ENCODE measurements at regions not wholly inside any gene's neighbourhood (a gene's known extent, or its start where the extent isn't known, plus 50 kb on each side); places are given as distances from the start of the nearest gene placed in this dataset.

DNA sequence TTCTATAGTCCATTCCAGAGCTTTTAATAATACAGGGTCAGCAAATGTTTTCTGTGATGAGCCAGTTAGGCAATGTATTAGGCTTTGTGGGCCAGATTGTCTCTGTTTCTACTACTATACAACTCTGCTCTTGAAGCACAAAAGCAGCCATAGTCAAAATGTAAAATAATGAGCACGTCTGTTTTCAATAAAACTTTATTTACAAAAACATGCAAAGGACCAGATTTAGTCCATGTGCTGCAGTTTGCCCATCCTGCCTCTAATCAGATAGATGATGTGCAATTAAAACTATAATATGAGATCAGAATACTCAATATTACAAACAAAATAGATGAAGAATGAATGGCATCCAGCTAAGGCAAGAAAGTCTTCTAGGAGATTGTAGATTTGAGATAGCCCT lies 127.8 kb upstream of the FRMPD4 start:
- ATAC-seq (ENCODE audit: low read depth) (no peak), DNase-seq (no peak)
- Histone ChIP-seq H3K9ac (ENCODE audit: low read depth, low read length) (no peak overlapping the region), H2BK5ac (ENCODE audit: low read depth, low read length, poor library complexity, severe bottlenecking) (peak overlapping the region; percentile 67), H3K14ac (replicated peaks; ENCODE audit: low read depth, low read length) (peak overlapping the region; percentile 35; the same call in 1 of the 2 replicates), H2AFZ (replicated peaks; ENCODE audit: low read length, poor library complexity) (no peak overlapping the region), H3K4ac (ENCODE audit: low read depth, low read length) (no peak overlapping the region), H2BK20ac (ENCODE audit: low read depth, low read length) (peak overlapping the region; percentile 39; the same call in 1 of the 2 replicates), H3K9me3 (ENCODE audit: control insufficient read depth, insufficient read depth, low read length) (0 out of 2 replicates have a peak, but pooled peaks cover 2% of the 10 kb centered on the region), H4K8ac (ENCODE audit: low read depth in 2 of 2, low read length in 2 of 2) (no peak overlapping the region), H3K79me1 (ENCODE audit: low read depth in 1 of 2, low read length in 2 of 2) (no peaks in the 10 kb centered on the region), H3K27me3 (ENCODE audit: control insufficient read depth, insufficient read depth, low read length) (no peaks in the 10 kb centered on the region), H2BK15ac (ENCODE audit: low read depth, low read length) (no peak overlapping the region), H4K20me1 (ENCODE audit: insufficient read depth, low read length) (no peaks in the 10 kb centered on the region), H3K27ac (ENCODE audit: insufficient read depth, low read length) (no peak overlapping the region), H3K36me3 (ENCODE audit: control insufficient read depth, insufficient read depth, low read length) (no peaks in the 10 kb centered on the region), H3K9me1 (ENCODE audit: insufficient read depth, low read length) (no peaks in the 10 kb centered on the region), H4K5ac (ENCODE audit: low read depth, low read length) (no peak overlapping the region), H3K18ac (ENCODE audit: low read depth, low read length) (peak overlapping the region; percentile 30; the same call in 1 of the 2 replicates), H2AK5ac (ENCODE audit: low read depth, low read length) (no peak overlapping the region), H3K4me3 (ENCODE audit: insufficient read depth, low read depth, low read length) (no peak overlapping the region), H4K91ac (ENCODE audit: insufficient read depth, low read depth, low read length) (no peak overlapping the region), H3K4me2 (ENCODE audit: low read depth, low read length) (no peak overlapping the region), H3K4me1 (ENCODE audit: control insufficient read depth, insufficient read depth, low read length) (peaks cover 2% of the 10 kb centered on the region; the same call in 1 of the 2 replicates), H2AK9ac (replicated peaks; ENCODE audit: low read depth, low read length, poor library complexity) (no peak overlapping the region), H3K23ac (ENCODE audit: low read depth, low read length) (no peak overlapping the region), H3K56ac (ENCODE audit: extremely low read depth, insufficient read depth, low read length) (no peak overlapping the region), H2BK120ac (ENCODE audit: low read depth, low read length) (0 out of 2 replicates have a peak overlapping the region, but pooled peaks have one; percentile 35)
- POLR2A ChIA-PET (ENCODE audit: unreplicated experiment) = no interaction called here
- WGBS, 2 experiments (ENCODE audit: extremely low coverage in 2 of 2, insufficient read length in 1 of 2) = no CpG with 5 or more reads among the region's 1 CpG
- in situ Hi-C loops (cut with MboI; ENCODE audit: low sequenced_read_pairs) = no loop called here
- TF ChIP-seq NFE2L2 (IDR thresholded peaks at IDR 0.05; ENCODE audit: low read depth, low read length) = no peak
- TF ChIP-seq MAZ (IDR thresholded peaks at IDR 0.05; ENCODE audit: borderline replicate concordance, low read depth, low read length) = no peak
- TF ChIP-seq MXI1 (IDR thresholded peaks at IDR 0.05; ENCODE audit: borderline replicate concordance, low read depth, low read length) = no peak
- TF ChIP-seq, protein P1, sequence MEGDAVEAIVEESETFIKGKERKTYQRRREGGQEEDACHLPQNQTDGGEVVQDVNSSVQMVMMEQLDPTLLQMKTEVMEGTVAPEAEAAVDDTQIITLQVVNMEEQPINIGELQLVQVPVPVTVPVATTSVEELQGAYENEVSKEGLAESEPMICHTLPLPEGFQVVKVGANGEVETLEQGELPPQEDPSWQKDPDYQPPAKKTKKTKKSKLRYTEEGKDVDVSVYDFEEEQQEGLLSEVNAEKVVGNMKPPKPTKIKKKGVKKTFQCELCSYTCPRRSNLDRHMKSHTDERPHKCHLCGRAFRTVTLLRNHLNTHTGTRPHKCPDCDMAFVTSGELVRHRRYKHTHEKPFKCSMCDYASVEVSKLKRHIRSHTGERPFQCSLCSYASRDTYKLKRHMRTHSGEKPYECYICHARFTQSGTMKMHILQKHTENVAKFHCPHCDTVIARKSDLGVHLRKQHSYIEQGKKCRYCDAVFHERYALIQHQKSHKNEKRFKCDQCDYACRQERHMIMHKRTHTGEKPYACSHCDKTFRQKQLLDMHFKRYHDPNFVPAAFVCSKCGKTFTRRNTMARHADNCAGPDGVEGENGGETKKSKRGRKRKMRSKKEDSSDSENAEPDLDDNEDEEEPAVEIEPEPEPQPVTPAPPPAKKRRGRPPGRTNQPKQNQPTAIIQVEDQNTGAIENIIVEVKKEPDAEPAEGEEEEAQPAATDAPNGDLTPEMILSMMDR (conservative IDR thresholded peaks at IDR 0.05; ENCODE audit: low read depth, low read length) = no peak
- no peak for TF ChIP-seq POLR2A (IDR thresholded peaks at IDR 0.05; ENCODE audit: low read depth, low read length)
- no peak for TF ChIP-seq SMC3 (IDR thresholded peaks at IDR 0.05; ENCODE audit: low read depth, low read length)
- TF ChIP-seq, protein P2, sequence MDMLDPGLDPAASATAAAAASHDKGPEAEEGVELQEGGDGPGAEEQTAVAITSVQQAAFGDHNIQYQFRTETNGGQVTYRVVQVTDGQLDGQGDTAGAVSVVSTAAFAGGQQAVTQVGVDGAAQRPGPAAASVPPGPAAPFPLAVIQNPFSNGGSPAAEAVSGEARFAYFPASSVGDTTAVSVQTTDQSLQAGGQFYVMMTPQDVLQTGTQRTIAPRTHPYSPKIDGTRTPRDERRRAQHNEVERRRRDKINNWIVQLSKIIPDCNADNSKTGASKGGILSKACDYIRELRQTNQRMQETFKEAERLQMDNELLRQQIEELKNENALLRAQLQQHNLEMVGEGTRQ (IDR thresholded peaks at IDR 0.05; ENCODE audit: low read depth, low read length) = no peak
- dilution Hi-C loops (cut with HindIII; ENCODE audit: low sequenced_read_pairs, unreplicated experiment) = no loop called here
- intact Hi-C loops (cut with micrococcal nuclease) = no loop called here
- no TSS peak for BruUV-seq (replicated peaks)
- CTCF ChIA-PET = no interaction called here

All from IMR-90 (cell line).